Astrocyte (in vitro differentiated cells and primary cell): ENCODE measurements at regions not wholly inside any gene's neighbourhood (a gene's known extent, or its start where the extent isn't known, plus 50 kb on each side); places are given as distances from the start of the nearest gene placed in this dataset.

Experiments used
- CTCF ChIP-seq: IDR thresholded peaks from 2 replicates; pipeline ENCODE4 v1.5.1; 2011; ENCODE audit warnings: low read depth, mild to moderate bottlenecking, inconsistent platforms, low read length, moderate library complexity; ENCODE audit not compliant: insufficient read depth
- EZH2 ChIP-seq: IDR thresholded peaks from 2 replicates; pipeline ENCODE4 v1.6.1; 2012; ENCODE audit warnings: mild to moderate bottlenecking, low read length, inconsistent platforms; ENCODE audit not compliant: insufficient read depth

- TF ChIP-seq CTCF (no peak), EZH2 (no peak)
Observed at GRCh38 chr3:25044762-25045710, 383.0 kb upstream of the RARB start.
